GM21825 (cell line): ENCODE measurements at regions not wholly inside any gene's neighbourhood (a gene's known extent, or its start where the extent isn't known, plus 50 kb on each side); places are given as distances from the start of the nearest gene placed in this dataset.

Experiments
- ATAC-seq: cut with Tn5 transposase; IDR thresholded peaks from one replicate; pipeline ENCODE4 v1.9.1; 2021; ENCODE audit warnings: mild to moderate bottlenecking, moderate library complexity; ENCODE audit not compliant: unreplicated experiment

DNA sequence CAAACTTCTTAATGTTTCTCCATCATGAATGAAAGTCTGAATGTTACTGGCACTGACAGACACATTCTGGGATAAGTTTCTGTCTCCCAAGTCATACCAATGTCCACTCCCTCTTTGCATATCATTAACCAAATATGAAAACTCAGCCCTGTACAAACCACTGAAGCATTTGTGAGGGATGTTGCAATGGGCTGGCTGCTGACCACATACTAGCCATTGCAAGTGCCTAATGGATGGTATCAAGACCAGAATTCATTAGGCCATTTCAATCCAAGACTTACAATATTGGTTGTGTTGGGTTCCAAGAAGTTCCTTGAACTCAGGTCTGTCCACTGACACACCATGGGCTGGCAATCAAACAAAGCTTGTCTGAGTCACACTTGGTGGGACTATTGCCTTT lies 73.8 kb downstream of the CBLN2 start:
- ATAC-seq = no peak

DNA sequence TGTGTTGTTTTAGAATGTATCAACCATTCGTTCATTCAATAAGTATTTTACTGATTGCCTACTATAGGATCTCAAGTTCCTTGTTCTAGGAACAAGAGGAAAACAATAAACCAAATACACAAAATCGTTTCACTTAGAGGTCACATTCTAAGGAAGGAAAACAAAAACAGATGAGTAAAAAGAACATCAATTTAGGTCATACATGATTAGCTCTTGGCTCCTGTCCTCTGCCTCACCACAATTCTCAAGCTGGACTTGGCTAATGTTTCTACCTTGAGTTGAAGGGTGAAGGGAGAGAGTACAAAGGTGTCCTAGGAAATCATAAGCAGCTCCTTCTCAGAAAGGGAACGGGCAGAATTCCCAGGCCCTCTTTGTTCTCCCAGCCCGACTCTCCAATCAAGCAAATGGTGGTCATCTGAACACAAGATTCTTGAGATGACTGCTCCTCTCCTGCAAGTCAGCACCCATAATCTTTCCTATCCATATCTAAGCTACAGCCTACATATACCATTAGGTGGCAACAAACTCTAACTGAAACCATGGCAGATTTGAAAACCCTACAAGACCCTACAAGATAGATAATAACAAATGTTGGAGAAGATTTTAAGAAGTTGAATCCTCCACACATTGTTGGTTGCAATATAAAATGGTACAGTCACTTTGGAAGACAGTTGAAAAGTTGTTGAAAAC lies 76.0 kb downstream of the CBLN2 start:
- no peak for ATAC-seq

DNA sequence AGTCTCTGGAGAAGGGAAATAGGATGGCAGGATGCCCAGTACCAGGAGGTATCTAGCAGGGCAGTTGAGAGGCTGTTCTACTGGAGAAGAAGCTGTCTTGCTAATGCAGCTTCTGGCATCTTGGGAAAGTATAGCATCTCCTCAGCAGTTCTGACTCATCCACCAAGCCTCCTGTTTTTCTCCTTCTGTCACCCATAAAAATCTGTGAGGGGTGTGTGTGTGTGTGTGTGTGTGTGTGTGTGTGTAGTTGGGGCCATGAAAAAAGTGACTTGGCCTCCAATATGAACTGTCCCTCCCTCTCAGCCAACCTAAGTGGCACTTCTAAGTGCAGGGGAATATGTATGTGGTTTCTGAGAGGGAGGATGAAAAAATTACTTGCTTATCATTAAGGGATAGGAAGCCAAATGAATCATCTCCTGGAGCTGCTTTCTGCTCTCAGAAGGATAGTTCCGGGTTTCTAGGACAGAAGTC lies 83.9 kb downstream of the CBLN2 start:
- ATAC-seq = no peak

GRCh38 chr18:72458271-72458670 lies 85.9 kb downstream of the CBLN2 start:
- ATAC-seq = no peak

GRCh38 chr18:72456802-72457201 lies 87.3 kb downstream of the CBLN2 start:
- no peak for ATAC-seq

GRCh38 chr18:72452328-72452727 lies 91.8 kb downstream of the CBLN2 start:
- ATAC-seq = no peak

GRCh38 chr18:72444798-72445155 lies 99.4 kb downstream of the CBLN2 start:
- no peak for ATAC-seq

DNA sequence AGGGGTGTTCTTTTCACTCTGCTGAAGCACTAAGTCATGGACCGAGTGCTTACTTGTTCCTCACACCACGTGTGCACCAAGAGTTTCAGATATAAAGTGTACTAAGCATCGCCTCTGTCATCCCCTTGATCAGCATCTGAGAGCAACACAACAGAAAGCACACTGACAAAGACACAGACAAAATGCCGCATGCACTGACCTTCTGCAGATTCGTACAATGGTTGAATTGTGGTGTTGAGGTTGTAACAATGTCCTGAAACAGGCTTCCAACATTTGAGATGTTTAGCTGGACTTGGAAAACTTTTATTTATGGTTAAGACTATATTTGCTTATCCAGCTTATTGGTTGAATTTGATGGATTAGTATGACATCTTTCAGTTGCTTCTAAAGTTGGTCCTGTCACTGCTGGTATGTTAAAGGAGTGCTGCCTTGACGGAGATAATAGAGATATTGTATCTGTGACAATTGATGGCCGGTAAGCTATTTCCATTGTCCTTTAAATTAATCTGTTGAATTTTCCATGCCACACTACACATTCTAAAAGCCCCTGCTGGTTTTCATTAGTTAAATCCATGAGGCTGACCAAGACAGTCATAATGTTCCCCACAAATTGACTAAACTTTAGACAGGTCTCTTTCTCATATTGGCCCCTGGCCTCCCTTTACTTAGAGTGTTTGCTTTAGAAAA lies 99.9 kb downstream of the CBLN2 start:
- ATAC-seq = no peak

DNA sequence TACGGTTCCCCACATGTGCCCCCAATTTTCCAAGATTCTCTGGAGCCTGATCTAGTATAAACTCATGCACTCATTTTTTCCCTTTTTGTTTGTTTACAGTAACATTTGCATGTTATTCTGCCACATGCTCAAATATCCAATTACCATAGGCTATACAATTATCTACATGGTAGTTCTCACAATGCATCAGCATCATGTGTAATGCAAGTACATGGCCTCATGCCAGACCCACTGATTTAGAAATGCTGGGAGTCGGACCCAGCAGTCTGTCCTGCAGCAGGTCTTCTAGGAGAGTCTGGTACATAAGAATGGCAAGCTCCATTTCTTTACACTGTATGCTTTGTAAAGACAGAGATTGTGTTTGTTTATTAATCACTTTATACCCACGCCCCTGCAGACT lies 107.7 kb downstream of the CBLN2 start:
- no peak for ATAC-seq

DNA sequence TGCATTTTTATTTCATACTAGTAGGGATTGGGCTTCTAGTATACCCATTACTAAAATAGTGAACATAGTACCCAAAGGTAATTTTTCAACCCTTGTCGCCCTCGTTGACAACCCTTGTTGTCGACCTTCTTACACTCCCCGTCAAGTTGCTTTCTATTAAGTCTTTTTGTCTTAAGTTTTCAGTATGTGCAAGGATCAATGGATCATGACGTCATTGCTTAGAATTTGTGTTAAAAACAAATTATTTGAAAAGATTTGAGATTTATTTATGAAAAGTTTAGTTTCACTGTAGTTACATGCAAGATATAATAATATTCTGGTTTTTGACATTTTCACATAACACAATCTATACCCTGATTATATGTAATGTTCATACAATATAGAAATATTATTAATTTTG lies 110.4 kb downstream of the CBLN2 start:
- no peak for ATAC-seq

GRCh38 chr18:72427721-72428120 lies 116.4 kb downstream of the CBLN2 start:
- no peak for ATAC-seq

GRCh38 chr18:72419914-72420313 lies 124.2 kb downstream of the CBLN2 start:
- no peak for ATAC-seq

- ATAC-seq = no peak
These were observed 131.2 kb downstream of the CBLN2 start for GRCh38 chr18:72412927-72413326.

GRCh38 chr18:72411261-72411660 lies 132.9 kb downstream of the CBLN2 start:
- no peak for ATAC-seq

- no peak for ATAC-seq
These were observed 133.7 kb downstream of the CBLN2 start for GRCh38 chr18:72410399-72410798.

DNA sequence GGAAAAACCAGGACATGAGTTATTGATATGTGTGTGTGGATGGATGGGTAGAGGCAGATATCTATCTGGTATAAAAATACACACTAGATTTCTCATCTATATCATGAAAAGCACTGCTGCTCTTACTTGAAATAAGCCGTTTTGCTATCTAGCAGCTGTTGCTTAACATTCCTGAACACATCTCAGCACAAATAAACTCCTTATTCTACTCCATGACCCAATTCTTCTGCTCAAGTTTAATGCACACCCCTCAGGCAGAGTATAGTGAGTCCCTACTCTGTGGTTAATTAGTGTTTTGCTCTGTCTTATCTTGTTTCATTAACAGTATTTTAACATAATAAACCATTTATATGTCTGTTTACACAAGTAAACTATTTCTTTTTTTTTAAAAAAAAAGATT lies 134.2 kb downstream of the CBLN2 start:
- ATAC-seq = no peak

GRCh38 chr18:72407048-72407447 lies 137.1 kb downstream of the CBLN2 start:
- ATAC-seq = no peak

- ATAC-seq = no peak
These were observed 152.2 kb downstream of the CBLN2 start for GRCh38 chr18:72391951-72392350.

- ATAC-seq = no peak
These were observed 152.7 kb downstream of the CBLN2 start for GRCh38 chr18:72391427-72391826.

GRCh38 chr18:72378016-72378415 lies 166.1 kb downstream of the CBLN2 start:
- ATAC-seq = no peak

- ATAC-seq = no peak
These were observed 167.9 kb downstream of the CBLN2 start for GRCh38 chr18:72376256-72376655.

DNA sequence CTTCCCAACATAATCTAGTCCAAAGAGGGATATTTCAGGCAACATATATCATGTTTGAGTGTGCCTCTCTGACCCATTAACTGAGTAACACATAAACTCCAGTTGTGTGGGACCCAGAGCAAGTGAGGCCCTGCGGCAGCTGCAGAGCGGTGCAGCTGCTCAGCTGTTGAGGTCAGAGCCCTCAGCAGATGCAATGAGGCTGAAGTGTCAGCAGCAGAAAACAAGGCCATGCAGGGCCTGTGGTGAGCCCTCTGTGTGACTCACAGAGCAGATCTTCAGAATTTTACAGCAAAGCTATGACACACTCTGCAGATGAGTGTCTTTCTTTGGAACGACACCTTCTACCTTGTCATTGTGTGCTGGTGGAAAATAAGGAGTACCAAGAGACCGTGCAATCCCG lies 168.5 kb downstream of the CBLN2 start:
- no peak for ATAC-seq

GRCh38 chr18:72372076-72372475 lies 172.1 kb downstream of the CBLN2 start:
- ATAC-seq = no peak
